ENCODE measurements at regions not wholly inside any gene's neighbourhood (a gene's known extent, or its start where the extent isn't known, plus 50 kb on each side); places are given as distances from the start of the nearest gene placed in this dataset.
"Not testable (repeated sequence)": the region's sequence is repeated elsewhere in the genome, so short reads cannot be mapped to it uniquely, and the experiment has no call there.

DNA sequence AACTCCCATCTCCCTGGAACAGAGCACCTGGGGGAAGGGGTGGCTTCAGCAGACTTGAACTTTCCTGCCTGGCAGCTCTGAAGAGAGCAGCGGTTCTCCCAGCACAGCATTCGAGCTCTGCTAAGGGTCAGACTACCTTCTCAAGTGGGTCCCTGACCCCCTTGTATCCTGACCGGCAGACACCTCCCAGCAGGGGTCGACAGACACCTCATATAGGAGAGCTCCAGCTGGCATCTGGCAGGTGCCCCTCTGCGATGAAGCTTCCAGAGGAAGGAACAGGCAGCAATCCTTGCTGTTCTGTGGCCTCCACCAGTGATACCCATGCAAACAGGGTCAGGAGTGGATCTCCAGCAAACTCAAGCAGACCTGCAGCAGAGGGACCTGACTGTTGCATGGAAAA is 244.1 kb upstream of the RASGEF1B start:
- no peaks in the 10 kb centered on the region for H3K4me1 ChIP-seq
- no peak for DNase-seq
- no peaks in the 10 kb centered on the region for H3K9me3 ChIP-seq
- 60% methylated on average over 1 of the region's 5 CpGs; no CpG with 5 or more reads in 1 of the 2 donors for WGBS, 2 donors
- intact Hi-C loops (cut with DNase I): no loop called here
- H3K36me3 ChIP-seq: no peaks in the 10 kb centered on the region
- no peak overlapping the region for H3K27ac ChIP-seq
- H3K27me3 ChIP-seq: peaks cover 0 to 14% (median 0%) of the 10 kb centered on the region in 4 donors
- TF ChIP-seq, protein P1, sequence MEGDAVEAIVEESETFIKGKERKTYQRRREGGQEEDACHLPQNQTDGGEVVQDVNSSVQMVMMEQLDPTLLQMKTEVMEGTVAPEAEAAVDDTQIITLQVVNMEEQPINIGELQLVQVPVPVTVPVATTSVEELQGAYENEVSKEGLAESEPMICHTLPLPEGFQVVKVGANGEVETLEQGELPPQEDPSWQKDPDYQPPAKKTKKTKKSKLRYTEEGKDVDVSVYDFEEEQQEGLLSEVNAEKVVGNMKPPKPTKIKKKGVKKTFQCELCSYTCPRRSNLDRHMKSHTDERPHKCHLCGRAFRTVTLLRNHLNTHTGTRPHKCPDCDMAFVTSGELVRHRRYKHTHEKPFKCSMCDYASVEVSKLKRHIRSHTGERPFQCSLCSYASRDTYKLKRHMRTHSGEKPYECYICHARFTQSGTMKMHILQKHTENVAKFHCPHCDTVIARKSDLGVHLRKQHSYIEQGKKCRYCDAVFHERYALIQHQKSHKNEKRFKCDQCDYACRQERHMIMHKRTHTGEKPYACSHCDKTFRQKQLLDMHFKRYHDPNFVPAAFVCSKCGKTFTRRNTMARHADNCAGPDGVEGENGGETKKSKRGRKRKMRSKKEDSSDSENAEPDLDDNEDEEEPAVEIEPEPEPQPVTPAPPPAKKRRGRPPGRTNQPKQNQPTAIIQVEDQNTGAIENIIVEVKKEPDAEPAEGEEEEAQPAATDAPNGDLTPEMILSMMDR (IDR thresholded peaks at IDR 0.05): no peak
- TF ChIP-seq POLR2A (IDR thresholded peaks at IDR 0.05): no peak
- H3K4me3 ChIP-seq: no peak overlapping the region

- H3K4me3 ChIP-seq; intact Hi-C loops (cut with DNase I); H3K4me1 ChIP-seq; H3K36me3 ChIP-seq; H3K9me3 ChIP-seq; H3K27ac ChIP-seq; DNase-seq: not testable (repeated sequence)
- peaks cover 0 to 14% (median 0%) of the 10 kb centered on the region in 4 donors for H3K27me3 ChIP-seq
- 46 to 78% methylated on average over 3 to 7 of the region's 8 CpGs for WGBS, 2 donors
Measured at GRCh38 chr4:81715357-81715756, 243.7 kb upstream of the RASGEF1B start.

GRCh38 chr4:81714291-81714690 is 242.6 kb upstream of the RASGEF1B start:
- peaks cover 0 to 14% (median 0%) of the 10 kb centered on the region in 4 donors for H3K27me3 ChIP-seq
- H3K4me1 ChIP-seq: no peaks in the 10 kb centered on the region
- H3K9me3 ChIP-seq: no peaks in the 10 kb centered on the region
- intact Hi-C loops (cut with DNase I): no loop called here
- H3K27ac ChIP-seq: no peak overlapping the region
- DNase-seq: no peak
- no peak overlapping the region for H3K4me3 ChIP-seq
- 86 to 90% methylated on average over 4 of the region's 4 CpGs for WGBS, 2 donors
- H3K36me3 ChIP-seq: no peaks in the 10 kb centered on the region
- TF ChIP-seq, protein P1 (IDR thresholded peaks at IDR 0.05): no peak
- no peak for TF ChIP-seq POLR2A (IDR thresholded peaks at IDR 0.05)

DNA sequence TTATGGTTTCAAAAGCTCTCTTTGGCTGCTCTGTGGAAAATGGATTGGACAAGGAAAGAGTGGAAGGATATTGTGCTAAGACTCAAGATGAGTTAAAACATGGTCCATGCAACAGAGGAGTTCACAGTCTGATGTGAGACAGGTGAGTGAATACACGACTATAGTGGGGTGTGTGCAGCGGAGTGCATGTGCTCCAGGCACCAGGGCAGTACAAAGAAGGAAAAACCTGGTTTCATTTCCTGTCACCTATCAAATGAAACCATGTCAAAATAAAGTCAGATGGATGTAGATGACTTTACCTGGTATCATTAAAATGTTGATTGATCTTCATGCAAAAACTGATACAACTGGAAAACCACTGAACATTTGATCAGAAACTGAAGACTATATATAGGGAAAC is 241.0 kb upstream of the RASGEF1B start:
- H3K27me3 ChIP-seq: peaks cover 0 to 14% (median 0%) of the 10 kb centered on the region in 4 donors
- TF ChIP-seq, protein P1 (IDR thresholded peaks at IDR 0.05): no peak
- no peak for TF ChIP-seq POLR2A (IDR thresholded peaks at IDR 0.05)
- H3K9me3 ChIP-seq: no peaks in the 10 kb centered on the region
- H3K4me3 ChIP-seq: no peak overlapping the region
- intact Hi-C loops (cut with DNase I): no loop called here
- H3K36me3 ChIP-seq: no peaks in the 10 kb centered on the region
- DNase-seq: no peak
- 87% methylated on average over 2 of the region's 2 CpGs for WGBS, 2 donors
- H3K4me1 ChIP-seq: no peaks in the 10 kb centered on the region
- no peak overlapping the region for H3K27ac ChIP-seq

- Histone ChIP-seq H3K9me3 (no peaks in the 10 kb centered on the region), H3K4me1 (no peaks in the 10 kb centered on the region), H3K4me3 (no peak overlapping the region), H3K27me3 (no peaks in the 10 kb centered on the region), H3K36me3 (no peaks in the 10 kb centered on the region), H3K27ac (no peak overlapping the region)
- intact Hi-C loops (cut with DNase I): no loop called here
- TF ChIP-seq, protein P1 (IDR thresholded peaks at IDR 0.05): no peak
- no peak for TF ChIP-seq POLR2A (IDR thresholded peaks at IDR 0.05)
- DNase-seq: no peak
- 63 to 69% methylated on average over 2 of the region's 2 CpGs for WGBS, 2 donors
Measured at GRCh38 chr4:81704461-81704860, 232.8 kb upstream of the RASGEF1B start.

DNA sequence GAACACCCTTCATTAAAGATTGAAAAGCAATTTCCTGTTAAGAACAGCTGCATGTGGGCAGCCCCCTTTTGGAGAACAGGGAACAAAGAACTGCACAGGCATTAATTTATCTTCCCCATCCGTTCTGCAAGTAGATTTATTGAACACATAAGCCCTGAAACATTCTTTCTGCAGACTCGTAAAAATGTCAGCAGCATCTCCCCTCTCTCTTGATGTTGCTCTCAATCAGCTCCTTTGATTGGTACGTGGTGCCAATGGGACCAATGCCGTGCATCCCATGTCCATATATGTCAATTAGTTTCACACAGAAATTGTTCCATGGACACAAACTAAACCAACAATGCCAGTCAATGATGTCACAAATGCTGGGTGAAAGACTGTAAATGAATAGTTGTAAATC is 228.5 kb upstream of the RASGEF1B start:
- DNase-seq: no peak
- H3K27me3 ChIP-seq: no peaks in the 10 kb centered on the region
- no peaks in the 10 kb centered on the region for H3K36me3 ChIP-seq
- no peak overlapping the region for H3K4me3 ChIP-seq
- intact Hi-C loops (cut with DNase I): no loop called here
- no peak overlapping the region for H3K27ac ChIP-seq
- H3K4me1 ChIP-seq: no peaks in the 10 kb centered on the region
- H3K9me3 ChIP-seq: no peaks in the 10 kb centered on the region
- no peak for TF ChIP-seq POLR2A (IDR thresholded peaks at IDR 0.05)
- TF ChIP-seq, protein P1 (IDR thresholded peaks at IDR 0.05): no peak
- WGBS, 2 donors: 77 to 80% methylated on average over 4 of the region's 4 CpGs

Data from esophagus squamous epithelium (tissue), 5 donors.